ENCODE measurements at regions not wholly inside any gene's neighbourhood (a gene's known extent, or its start where the extent isn't known, plus 50 kb on each side); places are given as distances from the start of the nearest gene placed in this dataset.

DNA sequence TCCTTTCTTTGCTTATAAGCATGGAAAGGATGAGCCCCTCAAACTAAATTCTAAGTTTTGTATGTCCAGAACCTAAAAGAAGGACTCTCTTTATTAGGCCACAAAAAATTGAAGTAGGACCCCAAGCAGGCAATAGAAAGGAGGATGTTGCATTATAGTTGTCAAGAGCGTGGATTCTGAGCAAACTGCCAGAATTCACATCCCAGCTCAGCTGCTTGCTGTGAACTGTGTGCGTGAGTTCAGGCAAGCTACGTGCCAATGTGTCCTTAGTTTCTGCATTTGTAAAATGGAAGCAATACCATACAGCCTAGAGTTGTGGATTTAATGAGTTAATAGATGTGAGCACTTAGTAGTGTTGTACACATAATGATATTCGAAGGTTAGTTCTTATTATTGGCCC is 70.6 kb upstream of the SLC44A1 start:
- TF ChIP-seq ZFP3 (CRISPR knock-in tag; IDR thresholded peaks at IDR 0.05) (no peak), ARNTL (CRISPR knock-in tag; IDR thresholded peaks at IDR 0.05; ENCODE audit: borderline replicate concordance, low read depth) (no peak), ZNF565 (CRISPR knock-in tag; conservative IDR thresholded peaks at IDR 0.05; ENCODE audit: low read depth) (no peak), BACH2 (CRISPR knock-in tag; IDR thresholded peaks at IDR 0.05; ENCODE audit: borderline replicate concordance) (no peak), ZFP30 (CRISPR knock-in tag; IDR thresholded peaks at IDR 0.05) (no peak), ZC3H10 (CRISPR knock-in tag; IDR thresholded peaks at IDR 0.05) (no peak)
